Fibroblast of lung (primary cell): ENCODE measurements at regions not wholly inside any gene's neighbourhood (a gene's known extent, or its start where the extent isn't known, plus 50 kb on each side); places are given as distances from the start of the nearest gene placed in this dataset.

Source experiments
- DNase-seq, 2 donors: peaks; one replicate each; pipeline versions ENCODE4 v3.0.0 to v3.0.0-alpha.2; 2010; ENCODE audit warnings: low read depth in 2 of 2
- H2AFZ ChIP-seq: 2 replicates; pipeline ENCODE4 v1.5.1; 2012; ENCODE audit warnings: low read length, control low read depth, inconsistent platforms
- H3K27ac ChIP-seq: 2 replicates; pipeline ENCODE4 v1.5.1; 2011; ENCODE audit warnings: low read length, control low read depth; ENCODE audit not compliant: insufficient read depth
- H3K27me3 ChIP-seq: 2 replicates; pipeline ENCODE4 v1.5.1; 2011; ENCODE audit warnings: mild to moderate bottlenecking, low read length; ENCODE audit not compliant: control insufficient read depth, insufficient read depth
- H3K36me3 ChIP-seq: 2 replicates; pipeline ENCODE4 v1.5.1; 2011; ENCODE audit warnings: low read length; ENCODE audit not compliant: control insufficient read depth, insufficient read depth
- H3K4me1 ChIP-seq: 2 replicates; pipeline ENCODE4 v1.5.1; 2011; ENCODE audit warnings: low read length; ENCODE audit not compliant: control insufficient read depth, insufficient read depth; ENCODE audit errors: extremely low read depth
- H3K4me2 ChIP-seq: 2 replicates; pipeline ENCODE4 v1.5.1; 2011; ENCODE audit warnings: low read length, control low read depth; ENCODE audit not compliant: insufficient read depth; ENCODE audit errors: extremely low read depth
- H3K4me3 ChIP-seq, 4 experiments: fragments of 200-600 bp in 1 of 4; sonication (generic) in 1 of 4; replicated peaks in 1 of 4; 2 replicates each; pipeline ENCODE4 v1.5.1; 2011 to 2016; ENCODE audit warnings: low read length in 4 of 4, low read depth in 3 of 4, mild to moderate bottlenecking in 3 of 4, control low read depth in 2 of 4, inconsistent platforms in 1 of 4, mixed read lengths in 1 of 4; ENCODE audit not compliant: insufficient read depth in 1 of 4; ENCODE audit errors: control extremely low read depth in 1 of 4
- H3K79me2 ChIP-seq: 2 replicates; pipeline ENCODE4 v1.5.1; 2012; ENCODE audit warnings: mild to moderate bottlenecking, low read length, inconsistent platforms; ENCODE audit not compliant: control insufficient read depth, insufficient read depth
- H3K9ac ChIP-seq: 2 replicates; pipeline ENCODE4 v1.5.1; 2011; ENCODE audit warnings: mild to moderate bottlenecking, low read length, control low read depth; ENCODE audit not compliant: insufficient read depth
- H3K9me3 ChIP-seq: 2 replicates; pipeline ENCODE4 v1.5.1; 2012; ENCODE audit warnings: low read depth, low read length; ENCODE audit not compliant: control insufficient read depth, insufficient read depth
- H4K20me1 ChIP-seq: 2 replicates; pipeline ENCODE4 v1.5.1; 2011; ENCODE audit warnings: low read length; ENCODE audit not compliant: control insufficient read depth, insufficient read depth; ENCODE audit errors: extremely low read depth
- CTCF ChIP-seq, 2 donors: IDR thresholded peaks in 1 of 2; conservative IDR thresholded peaks in 1 of 2; 1 replicate in 1 of 2; 2 replicates in 1 of 2; pipeline ENCODE4 v1.5.1; 2011 to 2012; ENCODE audit warnings: low read length in 2 of 2, control low read depth in 1 of 2, inconsistent platforms in 1 of 2, low read depth in 1 of 2, mild to moderate bottlenecking in 1 of 2
- EZH2 ChIP-seq: IDR thresholded peaks from 2 replicates; pipeline ENCODE4 v1.5.1; 2012; ENCODE audit warnings: low read length, control low read depth, mild to moderate bottlenecking; ENCODE audit errors: missing control alignments

GRCh38 chr11:121961321-121961801 is 154.7 kb downstream of the BLID start:
- Histone ChIP-seq H3K9me3 (no peaks in the 10 kb centered on the region), H3K27ac (no peak overlapping the region), H3K4me3 (no peak overlapping the region), H3K27me3 (no peaks in the 10 kb centered on the region), H4K20me1 (no peaks in the 10 kb centered on the region), H3K79me2 (no peaks in the 10 kb centered on the region), H3K36me3 (no peaks in the 10 kb centered on the region), H3K9ac (no peak overlapping the region), H3K4me2 (no peak overlapping the region), H3K4me1 (peaks cover 9% of the 10 kb centered on the region), H2AFZ (no peak overlapping the region)
- TF ChIP-seq EZH2 = no peak
- TF ChIP-seq CTCF (conservative IDR thresholded peaks at IDR 0.05 in 1 of 2, IDR thresholded peaks at IDR 0.05 in 1 of 2; ENCODE audit: low read depth in 1 of 2, low read length in 2 of 2) = no peak
- peak in 1 of 2 donors; percentile 1 for DNase-seq

DNA sequence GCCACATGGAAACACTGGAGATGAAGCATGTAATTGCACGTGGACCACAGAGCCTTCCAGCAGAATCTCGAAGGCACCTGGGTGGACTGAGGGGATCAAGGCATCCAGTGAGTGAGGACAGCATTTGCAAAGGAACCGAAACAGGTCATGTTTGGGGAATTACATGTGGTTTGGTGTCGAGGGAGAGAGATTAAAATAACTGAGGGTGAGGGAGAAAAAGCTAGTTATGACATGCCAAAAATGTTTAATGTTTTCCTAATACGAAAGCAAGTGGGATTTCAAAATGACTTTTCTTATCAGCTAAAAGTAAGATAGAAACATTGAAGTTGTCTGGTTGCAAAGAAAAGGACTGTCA is 157.1 kb downstream of the BLID start:
- peaks cover 3% of the 10 kb centered on the region for H3K4me1 ChIP-seq
- no peaks in the 10 kb centered on the region for H3K9me3 ChIP-seq
- no peaks in the 10 kb centered on the region for H3K79me2 ChIP-seq
- DNase-seq = peak in 1 of 2 donors; percentile 2
- no peak overlapping the region for H3K4me2 ChIP-seq
- H2AFZ ChIP-seq = peak overlapping the region; percentile 45
- H3K9ac ChIP-seq = no peak overlapping the region
- no peaks in the 10 kb centered on the region for H3K27me3 ChIP-seq
- TF ChIP-seq CTCF (conservative IDR thresholded peaks at IDR 0.05 in 1 of 2, IDR thresholded peaks at IDR 0.05 in 1 of 2; ENCODE audit: low read depth in 1 of 2, low read length in 2 of 2) = no peak
- H4K20me1 ChIP-seq = no peaks in the 10 kb centered on the region
- H3K36me3 ChIP-seq = no peaks in the 10 kb centered on the region
- H3K4me3 ChIP-seq = no peak overlapping the region
- no peak overlapping the region for H3K27ac ChIP-seq

GRCh38 chr11:121958323-121958970 is 157.6 kb downstream of the BLID start:
- Histone ChIP-seq H2AFZ (peak overlapping the region; percentile 45), H3K4me2 (no peak overlapping the region), H3K9me3 (no peaks in the 10 kb centered on the region), H3K36me3 (no peaks in the 10 kb centered on the region), H3K9ac (no peak overlapping the region), H3K27me3 (no peaks in the 10 kb centered on the region), H4K20me1 (no peaks in the 10 kb centered on the region), H3K79me2 (no peaks in the 10 kb centered on the region), H3K4me1 (peaks cover 3% of the 10 kb centered on the region), H3K4me3 (no peak overlapping the region), H3K27ac (no peak overlapping the region)
- no peak for DNase-seq
- TF ChIP-seq EZH2 (no peak), CTCF (conservative IDR thresholded peaks at IDR 0.05 in 1 of 2, IDR thresholded peaks at IDR 0.05 in 1 of 2; ENCODE audit: low read depth in 1 of 2, low read length in 2 of 2) (no peak)
